HG03520 (cell line): ENCODE measurements at regions not wholly inside any gene's neighbourhood (a gene's known extent, or its start where the extent isn't known, plus 50 kb on each side); places are given as distances from the start of the nearest gene placed in this dataset.
"Not testable (repeated sequence)": the region's sequence is repeated elsewhere in the genome, so short reads cannot be mapped to it uniquely, and the experiment has no call there.

Experiments used
- ATAC-seq: cut with Tn5 transposase; IDR thresholded peaks from one replicate; pipeline ENCODE4 v1.9.1; 2021; ENCODE audit warnings: mild to moderate bottlenecking, moderate library complexity; ENCODE audit not compliant: unreplicated experiment

- ATAC-seq: not testable (repeated sequence)
These were observed 600.1 kb downstream of the PRR16 start for GRCh38 chr5:121064241-121064640.

- ATAC-seq: no peak
These were observed 622.6 kb downstream of the PRR16 start for GRCh38 chr5:121086671-121087070.

DNA sequence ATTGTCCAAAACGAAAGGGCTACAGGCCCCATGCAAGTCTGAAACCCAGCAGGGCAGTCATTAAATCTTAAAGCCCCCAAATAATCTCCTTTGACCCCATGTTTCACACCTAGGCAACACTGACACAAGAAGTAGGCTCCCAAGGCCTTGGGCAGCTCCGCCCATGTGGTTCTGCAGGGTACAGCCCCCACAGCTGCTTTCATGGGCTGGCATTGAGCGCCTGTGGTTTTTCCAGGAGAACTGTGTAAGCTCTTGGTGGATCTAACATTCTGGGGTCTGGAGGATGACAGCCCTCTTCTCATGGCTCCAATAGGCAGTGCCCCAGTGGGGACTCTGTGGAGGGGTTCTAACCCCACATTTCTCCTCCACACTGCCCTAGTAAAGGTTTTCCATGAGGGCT lies 623.5 kb downstream of the PRR16 start:
- ATAC-seq: no peak

DNA sequence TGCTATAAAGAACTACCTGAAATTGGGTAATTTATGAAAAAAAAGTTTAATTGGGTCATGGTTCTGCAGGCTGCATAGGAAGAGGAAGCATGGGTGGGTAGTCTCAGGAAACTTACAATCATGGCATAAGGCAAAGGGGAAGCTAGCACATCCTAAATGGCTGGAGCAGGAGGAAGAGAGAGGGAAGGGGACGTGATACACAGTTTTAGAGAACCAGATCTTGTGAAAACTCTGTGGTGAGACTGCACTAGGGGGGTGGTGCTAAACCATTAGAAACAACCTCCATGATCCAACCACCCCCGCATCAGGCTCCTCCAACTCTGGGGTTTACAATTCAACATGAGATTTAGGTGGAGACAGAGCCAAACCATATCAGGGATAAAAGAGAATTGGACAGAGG lies 624.2 kb downstream of the PRR16 start:
- no peak for ATAC-seq

GRCh38 chr5:121090822-121091221 lies 626.7 kb downstream of the PRR16 start:
- ATAC-seq: no peak

GRCh38 chr5:121100931-121101330 lies 636.8 kb downstream of the PRR16 start:
- no peak for ATAC-seq

GRCh38 chr5:121105921-121106320 lies 641.8 kb downstream of the PRR16 start:
- ATAC-seq: no peak

DNA sequence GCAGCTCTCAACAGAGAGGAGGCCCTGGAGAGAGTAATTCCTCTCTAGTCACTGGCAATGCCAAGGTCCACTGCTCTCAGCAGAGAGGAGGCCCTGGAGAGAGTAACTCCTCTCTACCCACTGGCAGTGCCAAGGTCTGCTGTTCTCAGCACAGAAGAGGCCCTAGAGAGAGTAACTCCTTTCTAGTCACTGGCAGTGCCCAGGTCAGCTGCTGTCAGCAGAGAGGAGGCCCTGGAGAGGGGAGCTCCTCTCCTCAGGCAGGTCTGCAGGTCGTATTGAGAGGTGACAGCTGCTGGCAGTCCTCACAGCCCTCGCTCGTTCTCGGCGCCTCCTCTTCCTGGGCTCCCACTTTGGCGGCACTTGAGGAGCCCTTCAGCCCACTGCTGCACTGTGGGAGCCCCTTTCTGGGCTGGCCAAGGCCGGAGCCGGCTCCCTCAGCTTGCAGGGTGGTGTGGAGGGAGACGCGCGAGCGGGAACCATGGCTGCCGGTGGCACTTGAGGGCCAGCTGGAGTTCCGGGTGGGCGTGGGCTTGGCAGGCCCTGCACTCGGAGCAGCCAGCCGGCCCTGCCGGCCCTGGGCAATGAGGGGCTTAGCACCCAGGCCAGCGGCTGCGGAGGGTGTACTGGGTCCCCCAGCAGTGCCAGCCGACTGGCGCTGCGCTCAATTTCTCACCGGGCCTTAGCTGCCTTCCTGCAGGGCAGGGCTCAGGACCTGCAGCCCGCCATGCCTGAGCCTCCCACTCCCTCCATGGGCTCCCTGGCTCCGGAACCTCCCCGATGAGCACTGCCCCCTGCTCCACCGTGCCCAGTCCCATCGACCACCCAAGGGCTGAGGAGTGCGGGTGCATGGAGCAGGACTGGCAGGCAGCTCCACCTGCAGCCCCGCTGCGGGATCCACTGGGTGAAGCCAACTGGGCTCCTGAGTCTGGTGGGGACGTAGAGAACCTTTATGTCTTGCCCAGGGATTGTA lies 642.9 kb downstream of the PRR16 start:
- ATAC-seq: not testable (repeated sequence)

- no peak for ATAC-seq
These were observed 644.6 kb downstream of the PRR16 start for GRCh38 chr5:121108725-121109124.

- no peak for ATAC-seq
These were observed 645.7 kb downstream of the PRR16 start for GRCh38 chr5:121109817-121110216.

- no peak for ATAC-seq
These were observed 657.7 kb downstream of the PRR16 start for GRCh38 chr5:121121786-121122185.

- no peak for ATAC-seq
These were observed 674.4 kb downstream of the PRR16 start for GRCh38 chr5:121138495-121138907.

DNA sequence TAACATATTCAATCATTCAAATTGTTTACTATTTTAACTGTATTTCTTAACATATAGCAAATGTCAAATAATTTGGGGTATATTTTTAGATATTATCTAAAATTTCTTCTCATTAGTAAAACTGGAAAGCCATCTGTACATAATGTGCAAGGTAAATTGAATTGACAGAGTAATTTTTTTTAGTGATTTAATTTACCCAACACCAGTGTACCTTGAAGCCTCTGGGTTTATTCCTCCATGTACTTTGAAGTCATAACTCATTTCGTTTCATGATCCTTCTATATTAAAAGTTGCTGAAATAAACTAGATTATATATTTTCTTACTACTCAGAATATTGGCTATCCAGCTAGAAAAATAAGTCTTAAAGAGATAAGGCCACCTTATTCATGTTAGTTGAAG lies 674.9 kb downstream of the PRR16 start:
- ATAC-seq: no peak

DNA sequence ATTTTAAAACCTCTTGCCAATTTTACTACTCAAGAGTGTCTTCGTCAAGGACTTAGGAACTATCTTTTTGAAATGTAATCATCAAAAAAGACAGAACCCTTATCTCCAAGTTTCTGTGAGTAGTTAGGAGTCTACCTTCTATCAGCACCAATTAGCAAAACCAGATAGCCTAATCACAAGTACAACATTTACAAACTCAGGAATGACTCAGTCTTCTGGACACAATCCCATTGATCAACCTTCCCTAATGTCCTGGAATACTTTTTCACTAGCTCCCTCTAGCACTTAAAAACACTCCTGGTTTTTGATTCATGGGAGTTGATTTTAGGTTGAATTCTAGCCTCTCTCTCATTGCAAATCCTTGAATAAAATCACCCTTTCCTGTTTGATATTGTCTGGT lies 680.7 kb downstream of the PRR16 start:
- ATAC-seq: no peak

DNA sequence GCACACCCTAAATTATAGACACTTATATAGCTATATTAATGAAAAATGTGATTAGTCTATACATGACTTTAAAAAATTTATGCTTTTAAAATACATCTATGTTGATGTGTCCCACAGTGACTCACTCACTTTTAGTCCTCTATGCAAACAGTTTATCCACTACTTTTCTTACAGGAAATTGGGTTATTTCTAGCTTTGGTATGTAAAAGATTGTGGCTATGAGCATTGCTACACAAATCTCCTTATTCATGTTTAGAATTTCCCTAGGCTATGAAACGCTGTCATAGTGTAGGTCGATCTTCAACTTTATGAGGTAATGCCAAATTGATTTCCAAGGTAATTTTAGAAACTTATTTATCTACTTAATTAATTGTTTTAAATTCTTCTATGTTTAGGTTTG lies 687.4 kb downstream of the PRR16 start:
- no peak for ATAC-seq

- ATAC-seq: no peak
These were observed 688.3 kb downstream of the PRR16 start for GRCh38 chr5:121152411-121152810.

DNA sequence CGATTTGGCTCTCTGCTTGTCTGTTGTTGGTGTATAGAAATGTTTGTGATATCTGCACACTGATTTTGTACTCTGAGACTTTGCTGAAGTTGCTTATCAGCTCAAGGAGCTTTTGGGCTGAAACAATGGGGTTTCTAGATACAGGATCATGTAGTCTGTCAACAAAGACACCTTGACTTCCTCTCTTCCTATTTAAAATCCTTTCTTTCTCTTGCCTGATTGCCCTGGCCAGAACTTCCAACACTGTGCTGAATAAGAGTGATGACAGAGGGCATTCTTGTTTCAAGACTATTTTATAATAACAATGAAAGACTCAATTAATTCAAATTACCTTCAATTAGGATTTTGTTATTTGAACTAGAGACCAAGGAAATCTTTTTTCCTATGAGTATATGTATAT lies 692.5 kb downstream of the PRR16 start:
- ATAC-seq: no peak

DNA sequence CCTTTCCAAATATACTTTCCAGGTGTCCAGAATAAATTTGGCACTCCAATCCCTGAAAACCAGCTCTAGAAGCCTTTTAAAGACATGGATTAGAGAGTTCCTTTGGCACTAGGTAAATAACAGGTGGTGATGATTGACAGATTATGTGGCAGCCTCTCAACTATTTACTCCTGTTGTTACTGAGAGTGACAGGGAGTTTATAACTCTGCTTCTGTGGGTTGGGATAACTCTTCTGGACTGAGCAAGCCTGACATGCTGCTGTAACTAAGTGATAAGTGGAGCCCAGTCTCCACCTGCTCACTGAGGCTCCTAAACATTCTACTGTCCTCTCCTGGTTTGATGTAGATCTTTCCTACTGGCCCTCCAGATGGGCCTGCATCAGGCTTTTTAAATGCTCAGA lies 693.2 kb upstream of the FTMT start:
- no peak for ATAC-seq

GRCh38 chr5:121160591-121160990 lies 691.1 kb upstream of the FTMT start:
- no peak for ATAC-seq

- no peak for ATAC-seq
These were observed 687.0 kb upstream of the FTMT start for GRCh38 chr5:121164632-121165031.

- ATAC-seq: no peak
These were observed 680.3 kb upstream of the FTMT start for GRCh38 chr5:121171361-121171760.

DNA sequence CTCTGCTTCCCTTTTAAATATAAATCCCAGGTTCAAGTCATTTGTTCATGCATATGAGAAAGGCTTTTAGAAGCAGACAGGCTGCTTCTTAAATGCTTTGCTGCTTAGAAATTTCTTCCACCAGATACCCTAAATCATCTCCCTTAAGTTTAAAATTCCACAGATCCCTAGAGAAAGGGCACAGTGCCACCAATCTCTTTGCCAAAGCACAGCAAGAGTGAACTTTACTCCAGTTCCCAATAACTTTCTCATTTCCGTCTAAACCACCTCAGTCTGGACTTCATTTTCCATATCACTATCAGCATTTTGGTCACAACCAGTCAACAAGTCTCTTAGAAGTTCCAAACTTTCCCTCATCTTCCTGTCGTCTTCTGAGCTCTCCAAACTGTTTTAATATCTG lies 679.8 kb upstream of the FTMT start:
- ATAC-seq: no peak

- ATAC-seq: no peak
These were observed 677.3 kb upstream of the FTMT start for GRCh38 chr5:121174351-121174750.
